GM21576 (cell line): ENCODE measurements at regions not wholly inside any gene's neighbourhood (a gene's known extent, or its start where the extent isn't known, plus 50 kb on each side); places are given as distances from the start of the nearest gene placed in this dataset.

Experiments
- ATAC-seq: cut with Tn5 transposase; IDR thresholded peaks from one replicate; pipeline ENCODE4 v1.9.1; 2021; ENCODE audit warnings: mild to moderate bottlenecking, moderate library complexity; ENCODE audit not compliant: unreplicated experiment

DNA sequence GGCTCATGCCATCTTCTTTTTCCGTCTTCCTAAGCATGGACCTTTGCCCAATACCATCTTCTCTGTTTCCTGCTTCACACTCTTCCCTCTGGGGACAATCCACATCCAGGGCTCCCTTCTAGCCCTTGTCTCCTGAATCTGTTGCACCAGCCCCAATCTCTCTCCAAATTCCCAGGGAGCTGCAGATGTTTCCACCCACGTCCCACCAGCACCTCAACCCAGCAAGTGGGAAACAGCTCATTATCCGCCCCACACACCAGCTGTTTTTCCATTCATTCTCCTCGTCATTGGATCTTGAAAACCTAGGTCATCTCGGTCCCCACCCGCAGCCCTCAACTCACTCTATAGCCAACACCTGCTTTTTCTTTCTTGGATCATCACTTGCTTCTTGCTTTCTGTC, 185.0 kb upstream of the CDYL start:
- no peak for ATAC-seq

DNA sequence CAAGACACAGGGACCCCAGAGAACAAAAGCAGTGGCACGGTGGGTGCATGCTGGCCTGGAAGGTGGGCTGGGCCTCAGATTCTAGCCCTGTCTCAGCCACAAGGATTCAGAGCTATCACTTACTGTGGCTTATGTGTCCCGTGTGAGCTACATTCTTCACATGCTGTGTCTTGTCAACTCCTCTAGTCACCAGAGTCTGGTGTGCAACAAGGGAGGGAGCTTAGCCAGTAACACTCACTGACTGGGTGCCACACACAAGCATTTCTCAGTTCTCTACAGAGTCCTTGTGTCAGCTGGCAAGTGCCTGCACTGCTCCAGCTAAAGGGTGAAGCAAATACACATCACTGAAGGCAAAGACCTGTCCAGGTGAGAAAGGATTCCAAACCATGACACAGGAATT, 186.9 kb upstream of the CDYL start:
- no peak for ATAC-seq

DNA sequence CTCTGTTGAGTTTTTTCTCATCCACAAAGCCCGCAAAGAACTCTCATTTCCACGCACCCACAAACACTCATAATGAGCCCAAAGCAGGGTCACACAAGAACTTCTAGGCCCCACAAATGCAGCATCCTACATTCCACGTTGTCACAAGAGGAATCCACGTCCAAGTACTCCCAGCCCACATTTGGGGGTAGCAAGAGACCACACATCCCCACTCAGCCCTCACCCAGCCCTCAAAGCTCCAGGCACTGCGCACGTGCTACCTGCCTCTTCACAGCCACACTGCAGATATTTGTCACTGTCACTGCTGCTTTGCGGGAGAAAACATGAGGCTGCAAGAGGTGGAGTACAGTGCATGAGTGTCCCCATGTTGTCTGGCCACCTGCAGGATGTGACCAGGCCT, 187.6 kb upstream of the CDYL start:
- ATAC-seq, result no peak

DNA sequence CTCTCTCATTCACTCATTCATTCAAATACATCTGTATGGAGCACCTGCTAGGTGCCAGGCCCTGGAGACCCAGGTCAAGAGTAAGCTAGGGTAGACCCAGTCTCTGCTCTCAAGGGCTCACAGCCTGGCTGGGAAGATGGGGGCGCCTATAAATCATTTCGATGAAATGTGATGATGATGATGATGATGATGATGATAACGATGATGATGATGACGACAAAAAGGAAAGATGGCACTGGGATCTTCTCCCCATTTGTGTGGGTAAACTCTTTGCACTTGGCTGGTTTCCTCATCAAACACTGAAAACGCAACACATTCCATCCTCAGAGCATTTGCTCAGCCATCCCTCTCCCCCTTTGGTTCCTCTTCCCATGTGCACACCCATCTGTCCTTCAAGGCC, 188.0 kb upstream of the CDYL start:
- no peak for ATAC-seq

DNA sequence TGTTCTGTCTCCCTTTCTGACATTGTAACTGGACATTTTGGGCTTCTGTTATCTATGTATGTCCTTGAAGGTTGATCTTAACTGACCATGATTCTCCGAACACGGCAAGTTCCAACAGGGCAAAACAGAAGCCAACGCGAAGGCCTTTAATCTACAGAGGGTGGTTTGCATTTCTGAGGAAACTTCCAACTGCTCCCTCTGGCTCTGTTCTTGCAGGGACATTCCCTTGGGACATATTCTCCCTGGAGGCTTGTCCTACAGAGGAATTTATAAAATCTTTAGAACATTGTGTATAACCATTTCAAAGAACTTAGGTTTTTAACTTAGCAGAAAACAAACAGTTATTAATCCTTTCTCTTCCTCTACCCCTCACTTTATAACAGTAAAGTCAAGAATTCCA, 189.0 kb upstream of the CDYL start:
- no peak for ATAC-seq

DNA sequence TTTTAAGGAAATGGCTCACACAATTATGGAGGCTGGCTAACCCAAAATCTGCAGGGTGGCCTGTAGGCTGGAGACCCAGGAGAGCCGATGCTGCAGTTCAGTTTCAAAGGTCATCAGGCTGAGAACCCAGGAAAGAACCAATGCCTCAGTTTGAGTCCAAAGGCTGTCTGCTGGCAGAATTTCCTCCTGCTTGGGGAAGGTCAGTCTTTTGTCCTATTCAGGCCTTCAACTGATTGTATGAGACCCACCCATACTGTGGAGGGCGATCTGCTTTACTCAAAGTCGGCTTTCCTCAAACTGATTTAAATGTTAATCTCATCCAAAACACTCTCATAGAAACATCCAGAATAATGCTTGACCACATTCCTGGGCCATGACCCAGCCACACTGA, 189.7 kb upstream of the CDYL start:
- ATAC-seq, result no peak

DNA sequence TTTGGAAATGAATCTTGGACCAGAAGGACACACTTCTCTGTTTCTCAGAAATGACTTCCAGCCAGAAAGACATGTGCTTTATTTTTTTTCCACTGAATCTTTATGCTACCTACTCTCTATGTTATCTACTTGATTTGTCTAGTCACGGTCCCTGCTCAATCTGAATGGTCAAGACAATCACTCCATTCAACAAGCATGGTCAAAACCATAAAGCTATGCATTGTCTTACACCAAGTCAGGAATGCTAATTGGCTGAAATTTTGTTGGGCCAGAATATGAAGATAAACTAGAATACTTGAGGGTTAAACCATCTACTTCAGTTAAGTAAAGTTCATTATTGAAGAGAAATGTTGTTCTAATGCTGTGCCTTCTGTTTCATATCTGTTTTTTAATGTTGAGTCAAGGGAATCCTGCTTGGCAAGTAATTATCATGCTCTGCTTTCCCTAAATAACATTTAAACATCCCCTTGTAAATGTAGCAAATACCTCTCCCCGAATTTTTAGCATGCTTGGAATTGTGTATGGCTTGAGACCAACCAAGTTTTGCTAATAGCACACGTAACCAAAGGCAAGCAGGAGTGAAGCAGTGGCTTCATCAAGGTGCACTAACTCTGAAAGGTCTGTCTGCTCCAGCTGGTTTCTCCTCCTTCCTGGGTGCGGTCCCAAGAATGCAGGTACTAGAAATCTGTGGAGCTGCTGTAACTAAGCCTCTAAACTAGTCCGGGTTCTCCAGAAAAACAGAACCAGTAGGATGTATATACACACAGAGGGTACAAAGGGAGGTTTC, 190.3 kb upstream of the CDYL start:
- no peak for ATAC-seq

DNA sequence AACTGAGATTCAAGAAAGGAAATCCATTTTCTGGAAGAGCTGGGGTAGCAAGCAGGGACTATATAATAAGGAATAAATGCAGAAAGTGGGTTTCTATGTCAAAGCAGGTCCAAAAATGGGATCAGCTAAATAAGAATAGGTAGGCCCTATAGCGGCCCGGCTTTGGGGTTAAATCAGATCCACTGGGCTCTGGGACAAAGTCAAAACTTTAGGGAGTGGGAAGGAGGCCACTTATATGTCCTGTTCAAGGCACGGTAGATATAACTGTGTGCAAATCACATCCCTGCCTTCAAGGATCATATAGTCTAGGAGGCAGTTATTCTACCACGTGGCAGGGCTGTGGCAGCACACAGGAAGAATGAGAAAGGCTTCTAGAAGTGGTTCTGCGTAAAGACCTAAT, 191.4 kb upstream of the CDYL start:
- ATAC-seq, result no peak

DNA sequence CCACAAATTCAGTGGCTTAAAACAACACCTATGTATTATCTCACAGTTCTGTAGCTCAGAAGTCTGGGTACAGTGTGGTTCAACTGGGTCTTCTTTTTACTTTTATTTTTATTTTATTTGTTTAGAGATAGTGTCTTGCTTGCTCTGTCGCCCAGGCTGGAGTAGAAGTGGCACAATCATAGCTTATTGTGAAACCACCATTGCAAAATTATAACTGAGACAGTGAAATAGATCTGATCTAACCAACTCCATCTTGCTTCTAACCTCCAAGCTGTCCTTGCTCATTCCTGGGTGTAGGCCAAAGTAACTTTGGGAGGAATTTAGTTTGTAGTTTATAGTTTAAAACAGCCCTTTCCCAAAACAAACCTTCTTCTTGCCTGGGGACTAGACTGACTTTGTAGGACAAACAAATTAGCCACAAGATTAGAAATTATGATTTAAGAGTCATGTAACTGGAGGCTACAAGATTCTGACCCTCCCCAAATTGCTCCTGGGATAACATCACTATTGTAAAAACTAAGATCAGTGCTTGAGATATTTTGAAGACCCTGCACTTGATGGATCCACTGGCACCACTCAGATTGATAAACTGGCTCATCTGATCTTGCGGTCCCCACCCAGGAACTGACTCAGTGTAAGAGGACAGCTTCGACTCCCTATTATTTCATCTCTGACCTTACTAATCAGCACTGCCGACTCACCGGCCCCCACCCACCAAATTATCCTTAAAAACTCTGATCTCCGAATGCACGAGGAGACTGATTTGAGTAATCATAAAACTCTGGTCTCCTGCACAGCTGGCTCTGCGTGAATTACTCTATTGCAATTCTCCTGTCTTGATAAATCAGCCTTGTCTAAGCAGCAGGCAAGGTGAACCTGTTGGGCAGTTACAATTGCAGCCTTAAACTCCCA, 193.4 kb upstream of the CDYL start:
- ATAC-seq, result no peak

DNA sequence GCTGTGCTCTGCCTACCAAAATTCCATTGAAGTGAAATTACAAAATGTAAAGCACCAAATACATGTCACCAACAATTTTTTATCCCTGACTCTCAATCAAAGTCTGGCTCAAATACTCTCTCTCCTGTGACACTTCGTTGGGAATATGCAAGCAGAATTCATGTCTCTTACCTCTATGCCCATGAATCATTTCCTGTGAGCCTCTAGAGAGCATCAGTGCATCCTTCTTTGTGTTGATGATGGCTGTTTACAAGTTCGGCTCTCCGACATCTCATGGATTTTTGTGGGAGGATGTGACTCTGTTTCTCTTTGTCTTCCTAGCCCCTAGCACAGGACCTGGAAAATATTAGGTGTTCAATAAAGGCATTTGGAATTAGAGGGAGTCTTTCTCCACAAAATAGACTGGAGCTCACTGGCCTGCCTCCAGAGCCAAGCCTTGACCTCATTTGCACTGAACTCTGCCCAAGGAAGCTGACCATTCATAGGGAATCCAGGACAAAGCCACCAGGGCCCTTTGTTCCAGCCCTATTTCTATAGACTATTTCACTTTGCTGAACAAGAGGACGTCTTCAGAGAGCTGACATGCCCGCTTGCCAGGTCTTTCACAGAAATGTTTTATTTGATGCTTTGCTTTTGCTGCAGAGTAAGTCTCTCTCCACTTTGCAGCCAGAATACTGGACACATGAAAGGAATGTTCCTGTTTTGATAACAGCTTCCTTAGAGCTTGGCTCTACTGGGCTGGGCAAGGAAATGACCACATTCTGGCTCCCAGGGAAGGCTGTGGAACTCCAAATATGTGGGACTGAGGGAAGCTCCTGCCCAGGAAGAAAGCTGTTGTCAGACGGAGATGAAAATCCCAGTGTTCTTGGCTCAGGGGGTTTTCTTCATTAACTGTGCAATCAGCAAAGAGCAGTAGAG, 194.5 kb upstream of the CDYL start:
- no peak for ATAC-seq

DNA sequence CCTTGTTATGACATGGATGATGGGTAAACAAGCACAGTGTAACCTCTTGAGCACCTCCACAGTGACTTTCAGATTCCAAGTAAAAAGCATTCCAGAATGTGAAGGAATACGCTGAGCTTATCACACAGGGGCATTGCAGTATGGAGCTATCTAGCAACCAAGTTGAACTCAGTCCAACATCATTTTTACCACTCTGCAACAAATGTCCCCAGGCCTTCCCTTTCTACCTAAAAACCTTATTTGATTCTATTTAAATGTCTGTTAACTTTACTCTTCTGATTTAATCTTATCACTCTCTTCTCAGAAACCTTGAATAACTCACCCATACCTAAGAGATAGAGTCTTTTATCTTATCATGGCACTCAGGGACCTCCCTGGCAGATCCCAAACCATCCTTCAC, 195.8 kb upstream of the CDYL start:
- ATAC-seq, result no peak

DNA sequence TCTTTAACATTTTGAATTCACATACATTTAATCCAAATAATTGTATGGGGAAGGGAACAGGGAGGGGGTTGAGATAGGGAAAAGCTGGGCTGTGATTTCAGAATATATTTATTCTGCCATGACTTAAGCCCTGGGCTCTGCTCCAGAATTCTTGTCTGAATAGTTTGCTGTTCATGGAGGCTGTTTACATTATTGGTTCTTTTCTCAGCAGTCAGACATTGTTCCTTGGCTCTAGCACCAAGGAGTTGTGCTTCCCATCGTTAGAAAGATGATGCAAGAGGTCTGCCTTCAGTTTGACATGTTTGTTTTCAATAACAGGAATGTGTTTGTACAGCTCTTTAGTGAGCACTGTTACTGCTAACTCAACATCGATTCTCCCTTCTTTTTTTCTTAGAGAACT, 198.8 kb upstream of the CDYL start:
- no peak for ATAC-seq

DNA sequence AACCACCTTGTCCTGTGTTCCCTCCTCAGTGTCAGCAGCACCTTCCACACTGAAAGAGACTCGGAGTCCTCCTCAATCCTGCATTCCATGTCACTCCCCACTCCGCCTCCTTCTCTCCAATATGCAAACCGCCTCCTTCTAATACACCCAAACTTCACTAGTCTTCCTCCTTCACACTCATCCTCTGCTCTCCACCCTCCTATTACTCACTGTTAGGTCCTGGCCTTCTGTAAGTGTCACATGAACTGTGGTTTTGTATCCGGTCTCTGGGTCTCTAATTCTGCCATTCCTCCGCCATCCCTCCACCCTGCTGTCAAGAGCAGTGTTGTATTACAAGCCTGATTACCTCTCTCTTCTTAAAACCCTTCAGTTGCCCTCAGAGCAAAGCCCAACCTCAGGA, 200.5 kb upstream of the CDYL start:
- no peak for ATAC-seq

DNA sequence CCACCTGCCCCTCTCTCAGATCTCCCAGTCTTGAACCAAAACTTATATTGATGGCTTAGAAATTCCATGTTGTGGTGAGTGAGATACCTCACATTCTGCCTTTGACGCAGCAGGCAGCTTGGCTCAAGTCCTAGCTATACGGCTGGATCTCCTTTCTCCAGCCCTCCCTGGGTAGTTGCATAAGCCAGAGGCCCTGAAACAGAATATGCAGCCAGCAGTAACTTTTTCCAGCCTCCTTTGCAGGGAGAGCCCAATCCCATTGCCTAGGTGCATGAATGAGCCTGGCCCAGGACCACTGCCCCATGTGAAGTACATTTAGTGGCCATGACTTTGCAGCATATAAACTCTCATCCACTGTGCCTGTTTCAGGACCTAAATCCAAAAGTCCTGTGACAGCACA, 202.2 kb upstream of the CDYL start:
- ATAC-seq, result no peak

DNA sequence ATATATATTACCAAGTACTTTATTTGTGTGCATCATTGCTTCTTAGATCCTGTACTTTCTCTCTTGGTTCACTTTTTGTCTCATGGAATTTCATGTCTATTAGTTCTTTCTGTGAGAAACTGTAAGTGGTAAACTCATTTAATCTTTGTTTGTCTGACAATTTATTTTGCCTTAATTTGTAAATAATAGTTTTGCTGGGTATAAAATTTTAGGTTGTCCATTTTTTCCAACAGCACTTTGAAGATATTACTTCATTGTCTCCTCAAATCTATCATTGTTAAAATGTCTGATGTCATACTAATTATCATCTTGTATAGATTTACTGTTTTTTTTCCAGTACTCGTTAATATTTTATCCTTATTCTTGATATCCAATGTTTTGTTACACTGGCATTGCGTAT, 205.2 kb upstream of the CDYL start:
- ATAC-seq, result no peak

DNA sequence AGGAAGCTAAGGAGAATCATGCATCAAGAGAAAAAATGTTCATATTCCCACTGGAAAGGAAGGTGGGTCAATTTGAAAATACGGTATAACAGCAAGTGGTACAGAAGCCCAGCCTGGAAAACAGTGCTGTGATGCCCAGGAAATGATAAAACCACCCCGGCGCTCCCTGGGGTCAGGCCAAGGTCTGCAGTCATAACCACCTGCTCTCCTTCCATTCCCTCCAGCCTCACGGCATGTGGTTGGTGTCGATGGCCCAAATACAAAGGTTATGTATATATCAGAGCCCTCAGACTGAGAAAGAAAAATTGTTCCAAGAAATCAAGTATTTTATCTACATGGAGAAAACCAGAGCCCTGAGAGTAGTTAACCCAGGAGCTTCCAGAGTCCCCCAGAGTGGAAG, 208.1 kb upstream of the CDYL start:
- ATAC-seq, result no peak

DNA sequence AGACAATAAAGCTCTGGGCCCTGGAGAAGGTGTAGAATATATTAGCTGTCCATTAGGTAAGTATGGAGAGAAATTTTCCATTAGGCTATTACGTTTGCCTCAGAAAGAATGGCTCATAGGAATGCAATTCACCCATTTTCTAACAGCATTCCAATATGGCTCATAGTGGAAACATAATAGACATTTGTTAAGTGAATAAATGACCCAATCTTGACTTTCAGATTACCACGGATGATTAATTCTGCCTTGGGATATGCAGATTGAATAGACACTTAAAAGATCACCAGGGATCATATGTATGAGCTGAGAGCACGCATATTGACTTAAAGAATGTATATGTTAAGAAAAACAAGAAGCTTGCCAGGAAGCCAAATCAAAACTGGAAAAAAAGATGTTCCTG, 209.1 kb upstream of the CDYL start:
- no peak for ATAC-seq

DNA sequence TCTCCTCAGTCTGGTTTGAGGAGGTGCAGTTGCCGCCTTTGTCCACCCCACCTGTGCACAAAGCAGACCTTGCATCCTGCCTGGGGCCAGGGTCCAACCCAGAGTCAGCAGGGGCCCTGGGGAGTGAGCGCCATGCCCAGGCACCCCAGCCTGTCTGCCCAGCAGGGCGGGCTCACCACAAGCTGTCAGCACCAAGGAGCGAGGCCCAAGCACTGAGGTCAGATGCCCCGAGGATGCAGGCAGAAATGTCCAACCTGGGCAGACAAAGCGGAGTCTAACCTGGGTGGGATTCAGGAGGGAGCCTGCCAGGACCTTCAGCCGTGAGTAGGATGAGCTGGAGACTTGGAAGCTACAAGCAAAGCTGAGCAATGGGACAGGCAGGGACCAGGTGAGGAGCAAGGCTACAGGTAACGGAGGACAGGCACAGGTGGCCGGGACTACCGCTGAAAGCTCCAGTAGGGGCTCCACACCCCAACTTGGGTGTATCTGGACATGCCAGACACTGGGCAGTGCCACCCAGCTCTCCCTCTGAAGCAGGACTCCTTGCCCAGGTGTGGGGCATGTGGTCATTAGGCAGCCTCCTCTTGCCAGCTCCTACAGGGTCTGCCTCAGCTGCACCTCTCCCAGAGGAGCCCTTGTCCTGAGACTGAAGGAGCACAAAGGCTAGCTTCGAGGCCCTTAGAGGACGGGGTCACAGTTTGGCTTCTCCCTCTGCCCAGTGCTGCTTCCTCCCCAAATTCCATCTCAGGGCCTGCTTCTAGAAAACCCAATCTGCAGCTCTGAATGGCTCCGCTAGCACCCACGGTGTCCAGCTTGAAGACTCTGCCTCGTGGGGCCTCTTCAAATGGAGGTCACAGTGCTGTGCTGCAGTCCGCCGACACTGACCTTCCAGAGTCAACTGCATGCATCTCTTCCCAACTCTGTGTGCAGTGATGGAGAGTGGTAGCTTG, 210.6 kb upstream of the CDYL start:
- ATAC-seq, result no peak

DNA sequence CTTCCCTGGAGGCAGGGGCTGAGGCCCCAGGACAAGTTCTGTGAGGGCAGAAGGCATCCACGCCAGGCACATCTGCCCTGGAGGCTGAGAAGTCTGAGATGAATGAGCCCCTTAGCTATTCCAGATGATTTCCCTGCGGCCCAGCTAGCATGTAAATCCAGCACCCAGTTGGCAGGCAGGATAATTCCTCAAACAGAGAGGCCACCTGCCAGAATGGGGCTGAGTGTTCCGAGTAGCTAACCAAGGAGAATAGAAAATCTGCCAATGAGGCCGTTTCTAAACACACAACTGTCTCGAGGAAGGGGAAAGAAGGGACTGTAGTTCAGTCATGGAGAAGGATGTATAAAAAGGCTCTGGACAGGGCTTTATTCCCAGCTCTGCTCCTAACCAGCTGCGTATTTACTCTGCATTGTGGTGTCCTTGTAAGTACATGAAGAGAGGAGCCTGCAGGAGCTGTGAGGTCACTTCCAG, 211.4 kb upstream of the CDYL start:
- ATAC-seq, result no peak

DNA sequence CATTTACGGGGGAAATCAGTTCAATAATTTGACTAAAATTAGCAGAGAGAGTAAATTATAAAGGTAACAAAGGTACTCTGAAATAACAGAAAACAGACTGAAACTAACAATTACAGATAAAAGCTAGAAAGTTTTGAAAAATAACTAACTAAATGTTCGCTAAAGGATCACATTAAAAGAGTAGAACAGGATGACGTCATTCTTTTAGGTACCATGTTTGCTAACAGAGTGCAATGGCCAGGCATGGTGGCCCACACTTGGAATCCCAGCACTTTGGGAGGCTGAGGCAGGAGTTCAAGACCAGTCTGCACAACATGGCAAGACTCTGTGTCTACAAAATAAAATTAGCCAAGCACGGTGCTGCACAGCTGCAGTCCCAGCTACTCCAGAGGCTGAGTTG, 212.3 kb upstream of the CDYL start:
- ATAC-seq, result no peak
